ENCODE measurements at regions not wholly inside any gene's neighbourhood (a gene's known extent, or its start where the extent isn't known, plus 50 kb on each side); places are given as distances from the start of the nearest gene placed in this dataset.

DNA sequence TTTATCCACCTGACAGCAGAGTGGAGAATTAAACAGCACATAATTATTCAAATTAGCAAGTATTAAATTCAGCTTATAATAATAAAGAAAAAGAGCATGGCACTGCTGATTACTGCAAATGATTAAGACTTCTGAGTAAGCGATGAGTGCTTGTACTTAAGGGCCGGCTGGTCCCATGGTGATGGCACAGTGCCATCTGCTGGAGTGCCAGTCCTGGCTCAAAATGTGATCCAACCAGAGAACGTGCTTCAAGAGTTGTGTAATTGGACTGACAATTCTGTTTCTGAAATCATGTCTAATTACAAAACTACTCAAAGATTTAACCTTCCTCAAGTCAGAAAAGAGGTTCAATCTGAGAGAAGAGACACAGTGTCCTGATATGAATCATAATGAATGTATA lies 181.6 kb upstream of the RGS17 start:
- POLR2A ChIA-PET = no interaction called here

More for the DNA sequence above, 181.6 kb upstream of the RGS17 start:
- no peak overlapping the region for H2AFZ ChIP-seq (ENCODE audit: low read length)
- no peaks in the 10 kb centered on the region for H3K36me3 ChIP-seq (replicated peaks in 1 of 2; ENCODE audit: control insufficient read depth in 1 of 2, insufficient read depth in 2 of 2, low read length in 2 of 2)
- FAIRE-seq = peak; percentile 70
- BruUV-seq (replicated peaks) = no TSS peak
- in situ Hi-C loops (cut with HindIII; ENCODE audit: extremely low pct_ligation_motif_present, low pct_unique_long_range_greater_than_20kb) = loop anchor here (5.0 to 10.0 kb wide), 2 partner anchors 80 to 278 kb away; no protein-coding TSS in a partner anchor
- H3K4me3 ChIP-seq (replicated peaks in 1 of 3; ENCODE audit: insufficient read depth in 1 of 3, low read depth in 2 of 3, low read length in 3 of 3) = no peak overlapping the region
- no peak overlapping the region for H3K4me2 ChIP-seq (ENCODE audit: low read depth, low read length)
- H3K9me3 ChIP-seq (ENCODE audit: low read length) = no peaks in the 10 kb centered on the region
- CTCF ChIA-PET (ENCODE audit: low intra/inter-chr PET ratio, low total read pairs) = interaction anchor here (1.6 to 1.7 kb wide), 2 partner anchors 82 to 280 kb away, joined by 8 read pairs; no protein-coding TSS in a partner anchor
- no peaks in the 10 kb centered on the region for H3K27me3 ChIP-seq (ENCODE audit: control insufficient read depth in 1 of 2, insufficient read depth in 2 of 2, low read length in 2 of 2)
- intact Hi-C loops (cut with micrococcal nuclease; ENCODE audit: unreplicated experiment) = loop anchor here (1.0 kb wide), 2 partner anchors 81 to 280 kb away; no protein-coding TSS in a partner anchor
- H3K27ac ChIP-seq (ENCODE audit: extremely low read length, insufficient read depth, low read length) = no peak overlapping the region
- TF ChIP-seq TERF1 (CRISPR knock-in tag; IDR thresholded peaks at IDR 0.05) (no peak), SMC3 (IDR thresholded peaks at IDR 0.05; ENCODE audit: low read length) (peak; percentile 60), STAG1 (CRISPR knock-in tag; IDR thresholded peaks at IDR 0.05) (peak; percentile 74), RAD21 (CRISPR knock-in tag; IDR thresholded peaks at IDR 0.05) (peak; percentile 38; the same call in 1 of the 2 replicates)
- TF ChIP-seq, protein P1, sequence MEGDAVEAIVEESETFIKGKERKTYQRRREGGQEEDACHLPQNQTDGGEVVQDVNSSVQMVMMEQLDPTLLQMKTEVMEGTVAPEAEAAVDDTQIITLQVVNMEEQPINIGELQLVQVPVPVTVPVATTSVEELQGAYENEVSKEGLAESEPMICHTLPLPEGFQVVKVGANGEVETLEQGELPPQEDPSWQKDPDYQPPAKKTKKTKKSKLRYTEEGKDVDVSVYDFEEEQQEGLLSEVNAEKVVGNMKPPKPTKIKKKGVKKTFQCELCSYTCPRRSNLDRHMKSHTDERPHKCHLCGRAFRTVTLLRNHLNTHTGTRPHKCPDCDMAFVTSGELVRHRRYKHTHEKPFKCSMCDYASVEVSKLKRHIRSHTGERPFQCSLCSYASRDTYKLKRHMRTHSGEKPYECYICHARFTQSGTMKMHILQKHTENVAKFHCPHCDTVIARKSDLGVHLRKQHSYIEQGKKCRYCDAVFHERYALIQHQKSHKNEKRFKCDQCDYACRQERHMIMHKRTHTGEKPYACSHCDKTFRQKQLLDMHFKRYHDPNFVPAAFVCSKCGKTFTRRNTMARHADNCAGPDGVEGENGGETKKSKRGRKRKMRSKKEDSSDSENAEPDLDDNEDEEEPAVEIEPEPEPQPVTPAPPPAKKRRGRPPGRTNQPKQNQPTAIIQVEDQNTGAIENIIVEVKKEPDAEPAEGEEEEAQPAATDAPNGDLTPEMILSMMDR (CRISPR knock-in tag; IDR thresholded peaks at IDR 0.05) = peak; percentile 71
- H3K79me2 ChIP-seq (ENCODE audit: insufficient read depth, low read length) = no peaks in the 10 kb centered on the region
- H3K4me1 ChIP-seq (ENCODE audit: insufficient read depth, low read length) = no peaks in the 10 kb centered on the region
- WGBS (ENCODE audit: low lambda C conversion rate) = 6% methylated on average over 3 of the region's 3 CpGs
- H3K9ac ChIP-seq (ENCODE audit: insufficient read depth, low read depth, low read length) = no peak overlapping the region
- peak; percentile 31 for DNase-seq (ENCODE audit: low spot score)
- no peaks in the 10 kb centered on the region for H4K20me1 ChIP-seq (ENCODE audit: insufficient read depth, low read length)
- ATAC-seq = peak; percentile 79
